GM12873 (cell line): ENCODE measurements at regions not wholly inside any gene's neighbourhood (a gene's known extent, or its start where the extent isn't known, plus 50 kb on each side); places are given as distances from the start of the nearest gene placed in this dataset.

Experiments used
- TF ChIP-seq, protein P1 (sequence below): IDR thresholded peaks from 2 replicates; pipeline ENCODE4 v1.5.1; 2012; ENCODE audit warnings: low read depth, mild to moderate bottlenecking, moderate library complexity, low read length, control low read depth; ENCODE audit not compliant: insufficient read depth; ENCODE audit errors: missing control alignments

DNA sequence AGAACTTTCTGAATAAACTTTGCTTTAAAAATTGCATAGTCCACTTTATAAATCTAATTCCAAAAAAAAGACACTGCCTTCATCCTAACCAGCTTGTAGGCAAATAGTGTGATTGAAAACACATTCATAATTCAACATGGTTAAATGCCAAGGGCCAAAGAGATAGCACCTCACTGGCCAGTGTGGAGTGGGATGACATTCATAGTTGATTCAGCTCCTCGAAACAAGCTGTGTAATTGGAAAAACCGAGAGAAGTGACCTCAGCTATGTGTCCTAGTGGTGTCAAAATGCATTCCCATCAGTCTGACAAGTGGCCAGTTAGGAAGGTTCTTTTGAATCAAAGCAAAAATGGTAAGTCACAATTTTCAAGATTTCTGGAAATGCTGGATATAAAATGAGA is 1068.5 kb upstream of the CELF4 start:
- TF ChIP-seq, protein P1, sequence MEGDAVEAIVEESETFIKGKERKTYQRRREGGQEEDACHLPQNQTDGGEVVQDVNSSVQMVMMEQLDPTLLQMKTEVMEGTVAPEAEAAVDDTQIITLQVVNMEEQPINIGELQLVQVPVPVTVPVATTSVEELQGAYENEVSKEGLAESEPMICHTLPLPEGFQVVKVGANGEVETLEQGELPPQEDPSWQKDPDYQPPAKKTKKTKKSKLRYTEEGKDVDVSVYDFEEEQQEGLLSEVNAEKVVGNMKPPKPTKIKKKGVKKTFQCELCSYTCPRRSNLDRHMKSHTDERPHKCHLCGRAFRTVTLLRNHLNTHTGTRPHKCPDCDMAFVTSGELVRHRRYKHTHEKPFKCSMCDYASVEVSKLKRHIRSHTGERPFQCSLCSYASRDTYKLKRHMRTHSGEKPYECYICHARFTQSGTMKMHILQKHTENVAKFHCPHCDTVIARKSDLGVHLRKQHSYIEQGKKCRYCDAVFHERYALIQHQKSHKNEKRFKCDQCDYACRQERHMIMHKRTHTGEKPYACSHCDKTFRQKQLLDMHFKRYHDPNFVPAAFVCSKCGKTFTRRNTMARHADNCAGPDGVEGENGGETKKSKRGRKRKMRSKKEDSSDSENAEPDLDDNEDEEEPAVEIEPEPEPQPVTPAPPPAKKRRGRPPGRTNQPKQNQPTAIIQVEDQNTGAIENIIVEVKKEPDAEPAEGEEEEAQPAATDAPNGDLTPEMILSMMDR: no peak

GRCh38 chr18:38633333-38633732 is 1067.7 kb upstream of the CELF4 start:
- TF ChIP-seq, protein P1: no peak

- TF ChIP-seq, protein P1: no peak
Measured at GRCh38 chr18:38619129-38619528, 1053.5 kb upstream of the CELF4 start.

DNA sequence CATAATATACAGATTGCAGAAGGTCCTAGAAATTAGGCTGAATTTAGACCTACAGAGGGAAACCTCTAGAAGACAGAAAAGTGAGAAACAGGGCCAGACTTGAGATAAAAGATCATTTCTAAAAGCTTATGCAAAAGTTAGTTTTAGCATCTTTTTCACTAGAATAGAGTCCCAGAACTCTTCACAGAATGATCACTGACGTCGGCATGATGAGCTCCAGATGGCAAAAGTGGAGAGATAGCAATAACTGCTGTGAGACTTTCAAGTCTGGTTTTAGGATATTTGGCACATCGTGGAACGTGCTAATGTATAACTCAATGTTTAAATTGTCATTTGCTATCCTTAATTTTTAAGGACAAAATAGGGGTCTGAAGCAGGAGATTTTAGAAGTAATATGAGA is 1050.7 kb upstream of the CELF4 start:
- TF ChIP-seq, protein P1: no peak

DNA sequence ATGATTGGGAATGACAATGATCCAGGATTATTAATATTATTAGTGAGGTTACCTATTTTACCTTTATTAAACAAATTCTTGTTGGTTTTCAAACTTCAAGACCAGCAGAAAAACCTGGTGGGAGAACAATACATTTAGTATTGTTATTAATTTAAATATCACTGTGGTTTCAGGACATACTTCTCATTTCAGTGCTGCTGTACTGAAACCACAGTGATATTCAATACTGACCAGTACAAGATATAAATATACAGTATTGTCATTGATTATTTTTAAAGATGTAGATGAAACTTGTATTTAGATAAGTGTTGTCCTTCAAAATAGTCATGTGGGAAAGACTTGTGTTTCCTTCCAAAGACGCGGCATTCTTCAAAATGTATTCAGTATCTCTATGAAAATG is 1047.3 kb upstream of the CELF4 start:
- TF ChIP-seq, protein P1: no peak

DNA sequence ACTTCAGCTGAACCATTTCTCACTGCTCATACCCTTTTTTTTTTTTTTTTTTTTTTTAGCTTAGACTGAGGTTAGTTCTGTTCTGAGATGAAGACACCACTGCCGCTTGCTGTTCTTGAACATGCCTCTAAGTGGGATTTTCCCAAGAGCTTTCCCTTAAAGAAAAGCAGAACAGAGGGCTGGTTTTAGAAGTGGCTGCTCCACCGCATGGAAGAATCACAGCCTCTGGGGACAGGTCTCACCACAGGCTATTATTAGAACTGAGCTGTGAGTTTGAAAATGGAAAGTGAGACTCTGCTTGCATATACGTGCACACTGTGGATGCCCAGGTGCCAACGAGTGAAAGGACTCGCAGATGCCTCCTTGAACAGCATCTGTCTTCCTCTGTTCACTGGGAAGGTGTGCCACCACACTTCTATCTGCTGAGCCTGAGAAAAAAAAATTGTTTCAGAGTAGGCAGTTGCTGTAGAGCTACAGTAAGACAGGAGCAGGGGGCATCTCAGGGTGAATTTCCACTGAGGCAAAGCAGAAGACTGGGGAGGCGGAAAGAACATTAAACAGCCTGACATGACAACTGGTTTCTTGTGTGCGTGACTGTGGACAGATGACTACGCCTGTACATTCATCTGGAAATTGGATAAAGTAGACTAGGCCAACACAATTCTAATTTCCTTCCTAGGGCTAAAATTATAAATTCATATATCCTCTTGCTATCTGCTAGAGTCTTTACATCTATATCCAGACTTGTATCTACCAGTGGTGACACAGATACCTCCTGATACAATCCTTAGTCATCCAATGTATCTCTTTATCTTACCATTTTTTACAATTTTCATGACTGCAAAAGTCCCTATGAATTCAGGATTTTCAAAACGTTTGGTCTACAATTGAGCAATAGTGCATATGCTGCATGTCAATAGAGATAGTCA is 1045.7 kb upstream of the CELF4 start:
- TF ChIP-seq, protein P1: no peak

DNA sequence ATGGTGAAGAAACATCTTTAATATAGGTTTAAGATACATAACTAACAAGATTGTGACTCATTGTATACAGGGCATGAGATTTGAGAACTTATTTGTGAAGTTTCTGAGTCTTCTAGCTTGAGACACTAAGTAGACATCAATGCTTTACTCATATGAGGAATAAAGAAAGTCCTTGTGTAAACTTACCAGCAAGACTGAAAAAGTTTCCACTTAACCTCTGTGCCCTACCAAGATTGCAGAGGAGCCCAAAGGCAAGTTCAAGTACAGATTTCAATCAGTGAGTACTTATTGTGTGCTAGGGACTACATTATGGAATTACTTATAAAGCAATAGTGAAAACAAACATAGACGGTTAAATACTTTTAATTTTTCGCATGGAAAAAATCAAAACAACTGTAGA is 1041.2 kb upstream of the CELF4 start:
- TF ChIP-seq, protein P1: no peak
